ENCODE measurements at regions not wholly inside any gene's neighbourhood (a gene's known extent, or its start where the extent isn't known, plus 50 kb on each side); places are given as distances from the start of the nearest gene placed in this dataset.

GRCh38 chr12:25764892-25765291, 193.6 kb upstream of the RASSF8 start:
- DNase-seq (ENCODE audit: extremely low spot score): no peak
- ChIA-PET CTCF (interaction anchor here (1.5 kb wide), 1 partner anchor 12 kb away, joined by 4 read pairs; no protein-coding TSS in a partner anchor), POLR2A (no interaction called here)
- no peak for TF ChIP-seq CTCF (IDR thresholded peaks at IDR 0.05; ENCODE audit: control extremely low read depth, extremely low read depth, low read depth, missing control alignments)

GRCh38 chr12:25767606-25768005, 190.9 kb upstream of the RASSF8 start:
- ChIA-PET POLR2A (no interaction called here), CTCF (interaction anchor here (1.1 to 3.2 kb wide), 3 partner anchors 10 to 13 kb away, joined by 4 to 11 read pairs (median 10); no protein-coding TSS in a partner anchor)
- DNase-seq (ENCODE audit: extremely low spot score): no peak
- no peak for TF ChIP-seq CTCF (IDR thresholded peaks at IDR 0.05; ENCODE audit: control extremely low read depth, extremely low read depth, low read depth, missing control alignments)

- ChIA-PET CTCF (interaction anchor here (1.1 to 3.2 kb wide), 3 partner anchors 10 to 12 kb away, joined by 4 to 11 read pairs (median 10); no protein-coding TSS in a partner anchor), POLR2A (no interaction called here)
- no peak for DNase-seq (ENCODE audit: extremely low spot score)
- no peak for TF ChIP-seq CTCF (IDR thresholded peaks at IDR 0.05; ENCODE audit: control extremely low read depth, extremely low read depth, low read depth, missing control alignments)
These were observed 190.3 kb upstream of the RASSF8 start for GRCh38 chr12:25768151-25768550.

GRCh38 chr12:25769082-25769945, 189.2 kb upstream of the RASSF8 start:
- TF ChIP-seq CTCF (IDR thresholded peaks at IDR 0.05; ENCODE audit: control extremely low read depth, extremely low read depth, low read depth, missing control alignments): no peak
- ChIA-PET POLR2A (no interaction called here), CTCF (interaction anchor here (3.2 kb wide), 1 partner anchor 11 kb away, joined by 11 read pairs; no protein-coding TSS in a partner anchor)
- DNase-seq (ENCODE audit: extremely low spot score): no peak

- ChIA-PET POLR2A (no interaction called here), CTCF (no interaction called here)
- peak; percentile 15 for DNase-seq (ENCODE audit: extremely low spot score)
- no peak for TF ChIP-seq CTCF (IDR thresholded peaks at IDR 0.05; ENCODE audit: control extremely low read depth, extremely low read depth, low read depth, missing control alignments)
These were observed 187.4 kb upstream of the RASSF8 start for GRCh38 chr12:25771041-25771440.

- ChIA-PET CTCF (interaction anchor here (1.1 kb wide), 1 partner anchor 9 kb away, joined by 3 read pairs; no protein-coding TSS in a partner anchor), POLR2A (no interaction called here)
- no peak for DNase-seq (ENCODE audit: extremely low spot score)
- no peak for TF ChIP-seq CTCF (IDR thresholded peaks at IDR 0.05; ENCODE audit: control extremely low read depth, extremely low read depth, low read depth, missing control alignments)
These were observed 187.0 kb upstream of the RASSF8 start for GRCh38 chr12:25771476-25771875.
